K562 (cell line): ENCODE measurements at regions not wholly inside any gene's neighbourhood (a gene's known extent, or its start where the extent isn't known, plus 50 kb on each side); places are given as distances from the start of the nearest gene placed in this dataset.

Experiments
- ATAC-seq: fragments of 200-7000 bp; cut with Tn5 transposase; 3 replicates; pipeline ENCODE4 v1.9.1; 2020; ENCODE audit warnings: moderate library complexity
- BruUV-seq: library from RNA; stranded (reverse); fragments of 400-500 nt; replicated peaks from 2 replicates; lab custom pipeline; 2021; lab: Mats Ljungman, UMichigan
- CTCF ChIA-PET: fragments of 300-600 bp; formaldehyde crosslinking; extraction: SDS; loops from one replicate; lab custom pipeline; 2021; ENCODE audit warnings: low intra/inter-chr PET ratio; lab: Yijun Ruan, JAX
- POLR2A ChIA-PET: fragments of 300-600, 350-650 bp; sonication (Branson Sonifier 250); formaldehyde crosslinking; extraction: SDS; loops from one replicate; lab custom pipeline; 2021; ENCODE audit warnings: antibody characterized with exemption, inconsistent platforms; lab: Yijun Ruan, JAX
- DNase-seq, 4 experiments: peaks; one replicate each; pipeline versions ENCODE4 v3.0.0 to v3.0.0-alpha.2; 2011 to 2018; ENCODE audit warnings: low spot score in 3 of 4, mixed read lengths in 3 of 4; ENCODE audit errors: extremely low read depth in 1 of 4
- FAIRE-seq: peaks from 2 replicates; lab custom pipeline; 2011; peaks lifted over from hg19 to GRCh38; lab: Jason Lieb, UNC
- H2AFZ ChIP-seq: 2 replicates; pipeline ENCODE4 v1.6.0; 2011; ENCODE audit warnings: low read depth, low read length, control low read depth, inconsistent platforms
- H3K27ac ChIP-seq: fragments of 200-600 bp; 3 replicates; pipeline ENCODE4 v1.8.0; 2011; ENCODE audit warnings: low read depth, mild to moderate bottlenecking, control low read depth, inconsistent platforms, low read length, moderate library complexity, mixed read lengths; ENCODE audit errors: extremely low read depth
- H3K27me3 ChIP-seq, 2 experiments: fragments of 300-600 bp in 1 of 2; 2 replicates in 1 of 2; 3 replicates in 1 of 2; pipeline versions ENCODE4 v1.6.0 to v1.8.0; 2011; ENCODE audit warnings: inconsistent platforms in 2 of 2, low read length in 2 of 2, mild to moderate bottlenecking in 1 of 2, mixed read lengths in 1 of 2, moderate library complexity in 1 of 2; ENCODE audit not compliant: control insufficient read depth in 2 of 2, insufficient read depth in 2 of 2
- H3K36me3 ChIP-seq: fragments of 300-600 bp; 3 replicates; pipeline ENCODE4 v1.8.0; 2011; ENCODE audit warnings: mild to moderate bottlenecking, low read length, inconsistent platforms; ENCODE audit not compliant: control insufficient read depth, insufficient read depth
- H3K4me1 ChIP-seq, 2 experiments: fragments of 200-600 bp in 1 of 2; replicated peaks in 1 of 2; 2 replicates in 1 of 2; 3 replicates in 1 of 2; pipeline versions ENCODE4 v1.5.1 to v1.8.0; 2011; ENCODE audit warnings: inconsistent platforms in 2 of 2, low read length in 2 of 2, mild to moderate bottlenecking in 1 of 2, mixed read lengths in 1 of 2, moderate library complexity in 1 of 2; ENCODE audit not compliant: control insufficient read depth in 2 of 2, insufficient read depth in 2 of 2
- H3K4me2 ChIP-seq: 2 replicates; pipeline ENCODE4 v1.6.1; 2011; ENCODE audit warnings: low read length, control low read depth, inconsistent platforms, mixed read lengths; ENCODE audit not compliant: insufficient read depth
- H3K4me3 ChIP-seq: fragments of 200-600 bp; sonication (generic), shearing (Covaris generic); 2 replicates; pipeline ENCODE4 v1.5.1; 2016; ENCODE audit warnings: control low read depth, inconsistent platforms
- H3K79me2 ChIP-seq: fragments of 200-600 bp; 3 replicates; pipeline ENCODE4 v1.8.0; 2011; ENCODE audit warnings: low read length, inconsistent platforms; ENCODE audit not compliant: control insufficient read depth, insufficient read depth
- H3K9ac ChIP-seq, 2 experiments: 2 replicates each; pipeline versions ENCODE4 v1.6.0 to v1.6.1; 2011; ENCODE audit warnings: low read depth in 2 of 2, low read length in 2 of 2, control low read depth in 1 of 2, inconsistent platforms in 1 of 2, mild to moderate bottlenecking in 1 of 2, mixed read lengths in 1 of 2; ENCODE audit not compliant: insufficient read depth in 1 of 2
- H3K9me1 ChIP-seq: one replicate; pipeline ENCODE4 v1.6.0; 2011; ENCODE audit warnings: inconsistent platforms, mild to moderate bottlenecking, low read length, moderate library complexity; ENCODE audit not compliant: control insufficient read depth, insufficient read depth
- H3K9me3 ChIP-seq: replicated peaks from 2 replicates; pipeline ENCODE4 v1.5.1; 2011; ENCODE audit warnings: low read depth, low read length, inconsistent platforms; ENCODE audit not compliant: control insufficient read depth, insufficient read depth
- H4K20me1 ChIP-seq: replicated peaks from 2 replicates; pipeline ENCODE4 v1.6.1; 2011; ENCODE audit warnings: low read length, inconsistent platforms, mixed read lengths; ENCODE audit not compliant: control insufficient read depth, insufficient read depth
- FOSL1 ChIP-seq: fragments of 200-800 bp; sonication (Bioruptor generic); conservative IDR thresholded peaks from 2 replicates; pipeline ENCODE4 v1.6.1; 2016; ENCODE audit warnings: missing genetic modification characterization, missing compliant biosample characterization
- FOXJ3 ChIP-seq: sonication (generic); formaldehyde crosslinking; IDR thresholded peaks from 2 replicates; pipeline ENCODE4 v1.4.0; 2020; ENCODE audit warnings: mild to moderate bottlenecking, missing genetic modification reagents
- FOXK1 ChIP-seq: sonication (generic); formaldehyde crosslinking; IDR thresholded peaks from 2 replicates; pipeline ENCODE4 v1.8.0; 2022; ENCODE audit warnings: missing genetic modification reagents, mild to moderate bottlenecking, borderline replicate concordance
- HDGF ChIP-seq: fragments of 450-650 bp; IDR thresholded peaks from 2 replicates; pipeline ENCODE4 v1.6.1; 2016
- HLTF ChIP-seq: fragments of 450-650 bp; IDR thresholded peaks from 2 replicates; pipeline ENCODE4 v1.6.1; 2016
- IFI16 ChIP-seq: fragments of 250-450 bp; sonication (Bioruptor Pico); IDR thresholded peaks from 2 replicates; pipeline ENCODE4 v2.1.2; 2022; ENCODE audit warnings: mild to moderate bottlenecking, inconsistent platforms
- KDM1A ChIP-seq, 2 experiments: fragments of 450-650 bp; IDR thresholded peaks; 2 replicates each; pipeline ENCODE4 v1.6.1; 2016; ENCODE audit warnings: mild to moderate bottlenecking in 2 of 2
- NCOA1 ChIP-seq: fragments of 450-650 bp; IDR thresholded peaks from 2 replicates; pipeline ENCODE4 v1.6.1; 2016; ENCODE audit warnings: low read depth
- NFRKB ChIP-seq: fragments of 450-650 bp; IDR thresholded peaks from 2 replicates; pipeline ENCODE4 v1.6.1; 2016; ENCODE audit warnings: low read depth
- PHTF2 ChIP-seq: fragments of 250-450 bp; sonication (Bioruptor Pico); IDR thresholded peaks from 2 replicates; pipeline ENCODE4 v1.5.0; 2021; ENCODE audit warnings: mild to moderate bottlenecking
- POLR3G ChIP-seq: IDR thresholded peaks from 2 replicates; pipeline ENCODE4 v1.6.1; 2011; ENCODE audit not compliant: insufficient read length, insufficient replicate concordance; ENCODE audit errors: extremely low read depth
- RCOR1 ChIP-seq, 2 experiments: IDR thresholded peaks; 2 replicates each; pipeline ENCODE4 v1.6.1; 2012; ENCODE audit warnings: low read depth in 2 of 2, low read length in 2 of 2, borderline replicate concordance in 1 of 2, improper control_type of control experiment in 1 of 2
- SLC30A9 ChIP-seq: fragments of 250-450 bp; sonication (Bioruptor Pico); IDR thresholded peaks from 2 replicates; pipeline ENCODE4 v1.8.0; 2022; ENCODE audit warnings: mild to moderate bottlenecking, moderate library complexity
- U2AF2 ChIP-seq: fragments of 200-400 bp; formaldehyde crosslinking; optimal IDR thresholded peaks from 2 replicates; pipeline ENCODE3; 2017; ENCODE audit warnings: low read depth, mild to moderate bottlenecking, low read length
- WGBS: fragments of 100-300 bp; shearing (Covaris generic); methylation state at CpG from one replicate; pipeline ENCODE4 v1.1.6; 2016; ENCODE audit warnings: low coverage, mixed read lengths; ENCODE audit not compliant: insufficient coverage; ENCODE audit errors: missing lambda C conversion rate; 5-methylcytosine and 5-hydroxymethylcytosine counted together
- in situ Hi-C: fragments of 300-500 bp; cut with MboI; formaldehyde crosslinking; loops from 4 replicates; pipeline ENCODE4 v1.15.0; 2018; ENCODE audit warnings: inconsistent platforms, mixed read lengths
- intact Hi-C: fragments of 100-400 bp; cut with micrococcal nuclease; formaldehyde crosslinking; loops from 2 replicates; pipeline ENCODE4 v1.14.2; 2022
- TF ChIP-seq, protein P1 (sequence below): IDR thresholded peaks from 2 replicates; pipeline ENCODE4 v1.6.1; 2011; ENCODE audit warnings: borderline replicate concordance, low read depth, mild to moderate bottlenecking, moderate library complexity, low read length; ENCODE audit not compliant: insufficient read depth, poor library complexity, severe bottlenecking

DNA sequence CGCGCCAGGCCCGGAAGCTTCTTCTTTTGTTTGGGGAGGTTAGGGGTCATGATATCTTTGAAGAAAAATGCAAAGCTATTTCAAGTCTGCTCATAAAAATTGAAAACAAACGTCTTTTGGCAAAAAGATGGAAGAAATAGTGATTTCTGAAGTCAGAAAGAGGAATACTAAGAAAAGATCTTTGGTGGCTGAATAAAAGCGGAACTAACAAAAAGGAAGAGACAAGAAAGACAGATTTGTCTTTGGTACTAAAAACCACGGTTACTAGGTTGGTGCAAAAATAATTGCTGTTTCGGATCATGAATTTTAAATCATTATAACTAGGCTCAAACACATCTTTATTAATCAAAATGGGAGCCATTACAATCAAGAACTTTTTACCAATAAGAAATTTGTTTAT, 164.6 kb upstream of the TRIB2 start:
- ATAC-seq (no peak), FAIRE-seq (no peak), DNase-seq (no peak)
- Histone ChIP-seq H3K9ac (no peak overlapping the region), H3K4me3 (no peak overlapping the region), H3K9me1 (no peaks in the 10 kb centered on the region), H3K4me2 (no peak overlapping the region), H3K79me2 (no peaks in the 10 kb centered on the region), H3K4me1 (peaks cover 0 to 19% of the 10 kb centered on the region in 2 experiments; a peak in 4 of 5 replicates), H3K27me3 (no peaks in the 10 kb centered on the region), H3K9me3 (no peaks in the 10 kb centered on the region), H4K20me1 (no peaks in the 10 kb centered on the region), H3K36me3 (no peaks in the 10 kb centered on the region), H3K27ac (no peak overlapping the region), H2AFZ (no peak overlapping the region)
- intact Hi-C loops (no loop called here), in situ Hi-C loops (no loop called here)
- no TSS peak for BruUV-seq
- POLR2A ChIA-PET = interaction anchor here (1.0 to 1.2 kb wide), 2 partner anchors 17 to 150 kb away, joined by 3 read pairs; no protein-coding TSS in a partner anchor
- TF ChIP-seq HDGF (no peak), PHTF2 (no peak), IFI16 (CRISPR knock-in tag) (no peak), POLR3G (no peak), FOSL1 (no peak), FOXJ3 (CRISPR knock-in tag) (no peak), RCOR1 (IDR thresholded peaks at IDR 0.05; ENCODE audit: borderline replicate concordance in 1 of 2, low read depth in 2 of 2, low read length in 2 of 2) (no peak), SLC30A9 (no peak), HLTF (no peak), FOXK1 (CRISPR knock-in tag) (no peak), U2AF2 (no peak), NCOA1 (no peak), NFRKB (no peak), KDM1A (IDR thresholded peaks at IDR 0.05) (no peak)
- TF ChIP-seq, protein P1, sequence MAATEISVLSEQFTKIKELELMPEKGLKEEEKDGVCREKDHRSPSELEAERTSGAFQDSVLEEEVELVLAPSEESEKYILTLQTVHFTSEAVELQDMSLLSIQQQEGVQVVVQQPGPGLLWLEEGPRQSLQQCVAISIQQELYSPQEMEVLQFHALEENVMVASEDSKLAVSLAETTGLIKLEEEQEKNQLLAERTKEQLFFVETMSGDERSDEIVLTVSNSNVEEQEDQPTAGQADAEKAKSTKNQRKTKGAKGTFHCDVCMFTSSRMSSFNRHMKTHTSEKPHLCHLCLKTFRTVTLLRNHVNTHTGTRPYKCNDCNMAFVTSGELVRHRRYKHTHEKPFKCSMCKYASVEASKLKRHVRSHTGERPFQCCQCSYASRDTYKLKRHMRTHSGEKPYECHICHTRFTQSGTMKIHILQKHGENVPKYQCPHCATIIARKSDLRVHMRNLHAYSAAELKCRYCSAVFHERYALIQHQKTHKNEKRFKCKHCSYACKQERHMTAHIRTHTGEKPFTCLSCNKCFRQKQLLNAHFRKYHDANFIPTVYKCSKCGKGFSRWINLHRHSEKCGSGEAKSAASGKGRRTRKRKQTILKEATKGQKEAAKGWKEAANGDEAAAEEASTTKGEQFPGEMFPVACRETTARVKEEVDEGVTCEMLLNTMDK = no peak
- WGBS = 88% methylated on average over 7 of the region's 7 CpGs
- CTCF ChIA-PET = interaction anchor here (0.6 kb wide), 1 partner anchor 11 kb away, joined by 3 read pairs; no protein-coding TSS in a partner anchor
